ENCODE measurements at regions not wholly inside any gene's neighbourhood (a gene's known extent, or its start where the extent isn't known, plus 50 kb on each side); places are given as distances from the start of the nearest gene placed in this dataset.

DNA sequence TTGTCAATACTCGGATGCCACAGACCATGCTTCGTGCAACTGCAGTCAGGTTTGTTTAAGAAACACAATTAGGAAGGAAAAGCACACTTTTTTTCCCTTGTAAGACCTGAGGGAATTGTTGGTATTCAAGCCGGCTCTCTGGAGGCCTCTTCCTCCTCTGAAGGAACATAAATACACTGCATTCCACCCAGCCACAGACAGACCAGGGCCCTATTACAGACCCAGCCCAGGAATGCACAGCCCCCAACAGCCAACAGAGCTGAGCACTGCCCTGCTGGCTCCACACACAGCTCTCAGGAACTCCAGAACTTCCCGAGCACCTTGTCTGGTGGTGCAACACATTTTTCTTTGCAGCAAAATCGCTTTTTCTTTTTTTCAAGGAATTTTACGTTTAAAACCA lies 488.7 kb upstream of the PROK2 start:
- TF ChIP-seq, protein P1, sequence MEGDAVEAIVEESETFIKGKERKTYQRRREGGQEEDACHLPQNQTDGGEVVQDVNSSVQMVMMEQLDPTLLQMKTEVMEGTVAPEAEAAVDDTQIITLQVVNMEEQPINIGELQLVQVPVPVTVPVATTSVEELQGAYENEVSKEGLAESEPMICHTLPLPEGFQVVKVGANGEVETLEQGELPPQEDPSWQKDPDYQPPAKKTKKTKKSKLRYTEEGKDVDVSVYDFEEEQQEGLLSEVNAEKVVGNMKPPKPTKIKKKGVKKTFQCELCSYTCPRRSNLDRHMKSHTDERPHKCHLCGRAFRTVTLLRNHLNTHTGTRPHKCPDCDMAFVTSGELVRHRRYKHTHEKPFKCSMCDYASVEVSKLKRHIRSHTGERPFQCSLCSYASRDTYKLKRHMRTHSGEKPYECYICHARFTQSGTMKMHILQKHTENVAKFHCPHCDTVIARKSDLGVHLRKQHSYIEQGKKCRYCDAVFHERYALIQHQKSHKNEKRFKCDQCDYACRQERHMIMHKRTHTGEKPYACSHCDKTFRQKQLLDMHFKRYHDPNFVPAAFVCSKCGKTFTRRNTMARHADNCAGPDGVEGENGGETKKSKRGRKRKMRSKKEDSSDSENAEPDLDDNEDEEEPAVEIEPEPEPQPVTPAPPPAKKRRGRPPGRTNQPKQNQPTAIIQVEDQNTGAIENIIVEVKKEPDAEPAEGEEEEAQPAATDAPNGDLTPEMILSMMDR (conservative IDR thresholded peaks at IDR 0.05) = no peak
- TF ChIP-seq EZH2 (IDR thresholded peaks at IDR 0.05; ENCODE audit: low read depth) = no peak
